ENCODE measurements at regions not wholly inside any gene's neighbourhood (a gene's known extent, or its start where the extent isn't known, plus 50 kb on each side); places are given as distances from the start of the nearest gene placed in this dataset.
"Not testable (repeated sequence)": the region's sequence is repeated elsewhere in the genome, so short reads cannot be mapped to it uniquely, and the experiment has no call there.

DNA sequence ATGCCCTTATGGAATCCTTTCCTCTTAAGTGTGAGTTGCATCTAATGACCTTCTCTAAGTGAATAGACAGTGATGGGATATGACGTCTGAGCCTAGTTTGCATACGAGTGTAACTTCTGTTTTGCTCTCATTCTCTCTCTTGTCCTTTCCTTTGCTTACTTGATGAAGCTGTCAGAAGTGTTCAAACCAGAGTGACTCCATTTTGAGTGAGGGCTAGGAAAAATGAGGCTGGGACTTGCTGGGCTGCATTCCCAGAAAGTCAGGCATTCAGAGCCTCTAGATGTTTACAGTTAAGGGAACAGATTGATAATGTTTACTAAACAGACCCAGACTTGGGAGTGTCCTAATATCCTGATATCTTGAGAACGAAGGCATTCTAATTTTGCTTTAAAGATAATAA, 311.2 kb upstream of the SOX4 start:
- DNase-seq (ENCODE audit: extremely low read depth in 1 of 2, low read depth in 1 of 2), result not testable (repeated sequence)

- DNase-seq (ENCODE audit: extremely low read depth in 1 of 2, low read depth in 1 of 2), result no peak
Observed at GRCh38 chr6:21284166-21284565, 309.4 kb upstream of the SOX4 start.

- no peak for DNase-seq (ENCODE audit: extremely low read depth in 1 of 2, low read depth in 1 of 2)
Observed at GRCh38 chr6:21284706-21285105, 308.8 kb upstream of the SOX4 start.

- no peak for DNase-seq (ENCODE audit: extremely low read depth in 1 of 2, low read depth in 1 of 2)
Observed at GRCh38 chr6:21294144-21294543, 299.4 kb upstream of the SOX4 start.

- no peak for DNase-seq (ENCODE audit: extremely low read depth in 1 of 2, low read depth in 1 of 2)
Observed at GRCh38 chr6:21295506-21296240, 297.9 kb upstream of the SOX4 start.

GRCh38 chr6:21297665-21298064, 295.9 kb upstream of the SOX4 start:
- no peak for DNase-seq (ENCODE audit: extremely low read depth in 1 of 2, low read depth in 1 of 2)

GRCh38 chr6:21299216-21299615, 294.3 kb upstream of the SOX4 start:
- no peak for DNase-seq (ENCODE audit: extremely low read depth in 1 of 2, low read depth in 1 of 2)

DNA sequence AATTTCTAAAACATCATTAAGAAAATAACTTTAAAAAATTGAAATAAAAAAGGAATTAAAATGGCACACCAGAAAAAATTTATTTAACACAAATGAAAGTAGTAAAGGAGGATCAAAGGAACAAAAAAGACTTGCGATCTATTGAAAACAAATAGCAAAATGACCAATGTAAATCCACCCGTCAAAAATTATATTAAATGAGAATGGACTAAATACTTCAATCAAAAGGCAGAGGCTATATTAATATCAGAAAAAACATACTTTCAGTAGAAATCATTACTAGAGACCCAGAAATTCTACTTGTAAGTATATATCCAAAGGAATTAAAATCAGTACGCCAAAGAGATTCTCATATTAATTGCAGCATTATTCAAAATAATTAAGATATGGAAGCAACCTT, 293.1 kb upstream of the SOX4 start:
- DNase-seq (ENCODE audit: extremely low read depth in 1 of 2, low read depth in 1 of 2), result no peak

- no peak for DNase-seq (ENCODE audit: extremely low read depth in 1 of 2, low read depth in 1 of 2)
Observed at GRCh38 chr6:21305893-21306332, 287.6 kb upstream of the SOX4 start.

GRCh38 chr6:21306546-21306945, 287.0 kb upstream of the SOX4 start:
- no peak for DNase-seq (ENCODE audit: extremely low read depth in 1 of 2, low read depth in 1 of 2)

GRCh38 chr6:21309807-21310221, 283.7 kb upstream of the SOX4 start:
- no peak for DNase-seq (ENCODE audit: extremely low read depth in 1 of 2, low read depth in 1 of 2)

DNA sequence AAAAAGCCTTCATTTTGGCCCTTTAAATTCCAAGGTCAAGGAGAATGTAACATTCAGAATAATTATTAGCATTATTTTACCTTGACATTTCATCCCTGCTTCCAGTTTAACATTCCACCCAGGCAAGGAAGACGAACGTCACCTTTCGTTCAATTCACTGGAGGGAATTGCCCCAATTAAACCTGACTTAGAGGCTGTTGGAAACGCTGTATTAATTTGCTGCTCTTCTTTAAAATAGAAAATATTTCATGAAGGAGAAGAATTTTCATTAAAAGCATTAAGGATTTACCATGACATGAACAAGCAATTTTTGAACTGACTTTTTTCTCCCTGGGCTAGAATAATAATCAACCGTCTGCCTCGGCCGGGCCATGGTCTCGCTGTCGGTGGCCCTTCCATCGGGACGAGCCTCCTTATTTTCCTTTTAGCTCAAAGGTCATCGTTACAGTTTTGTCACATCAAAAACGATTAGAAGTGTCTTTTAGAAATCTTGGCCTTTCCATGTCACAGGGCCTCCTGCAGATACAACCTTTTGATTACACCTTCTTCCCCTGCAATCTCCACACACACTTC, 282.9 kb upstream of the SOX4 start:
- DNase-seq (ENCODE audit: extremely low read depth in 1 of 2, low read depth in 1 of 2), result no peak

DNA sequence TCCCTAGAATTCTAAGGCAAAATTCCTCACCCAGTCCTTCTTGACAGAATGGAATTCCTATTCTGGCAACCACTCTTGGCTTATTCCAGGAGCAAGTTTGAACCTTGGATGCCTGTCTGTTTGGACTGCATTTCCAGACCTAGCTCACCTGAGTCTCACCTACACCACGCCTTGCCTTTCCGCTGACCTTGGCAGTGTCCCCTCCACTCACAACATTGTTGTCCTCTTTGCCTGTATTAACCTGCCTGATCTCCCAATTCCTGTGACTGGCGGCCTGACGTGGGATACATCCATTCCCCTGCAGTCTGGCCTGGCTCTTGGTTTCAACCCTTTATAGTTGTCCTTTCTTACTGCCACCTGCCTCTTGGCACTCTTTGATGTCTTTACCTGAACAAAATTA, 281.4 kb upstream of the SOX4 start:
- no peak for DNase-seq (ENCODE audit: extremely low read depth in 1 of 2, low read depth in 1 of 2)

- no peak for DNase-seq (ENCODE audit: extremely low read depth in 1 of 2, low read depth in 1 of 2)
Observed at GRCh38 chr6:21317642-21318041, 275.9 kb upstream of the SOX4 start.

- DNase-seq (ENCODE audit: extremely low read depth in 1 of 2, low read depth in 1 of 2), result no peak
Observed at GRCh38 chr6:21321076-21321475, 272.5 kb upstream of the SOX4 start.

DNA sequence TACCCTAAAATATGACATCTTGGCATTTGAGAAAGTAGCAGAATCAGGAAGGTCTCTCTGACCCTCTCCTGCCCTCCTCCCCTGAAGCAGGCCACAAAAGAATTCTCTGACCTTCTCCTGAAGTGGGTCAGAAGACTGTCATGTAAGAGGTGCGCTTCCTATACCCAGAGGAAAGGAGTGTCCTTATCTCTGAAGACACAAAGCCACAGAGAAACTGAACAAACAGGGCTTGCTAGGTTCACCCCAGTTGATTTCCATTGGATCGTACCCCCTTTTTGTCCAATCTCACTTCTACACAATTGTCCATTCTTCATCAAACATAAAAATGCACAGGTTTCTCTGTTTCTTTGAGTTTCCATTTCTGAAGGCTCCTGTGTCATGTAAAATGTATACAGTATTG, 272.0 kb upstream of the SOX4 start:
- no peak for DNase-seq (ENCODE audit: extremely low read depth in 1 of 2, low read depth in 1 of 2)

- DNase-seq (ENCODE audit: extremely low read depth in 1 of 2, low read depth in 1 of 2), result no peak
Observed at GRCh38 chr6:21323577-21323976, 270.0 kb upstream of the SOX4 start.

DNA sequence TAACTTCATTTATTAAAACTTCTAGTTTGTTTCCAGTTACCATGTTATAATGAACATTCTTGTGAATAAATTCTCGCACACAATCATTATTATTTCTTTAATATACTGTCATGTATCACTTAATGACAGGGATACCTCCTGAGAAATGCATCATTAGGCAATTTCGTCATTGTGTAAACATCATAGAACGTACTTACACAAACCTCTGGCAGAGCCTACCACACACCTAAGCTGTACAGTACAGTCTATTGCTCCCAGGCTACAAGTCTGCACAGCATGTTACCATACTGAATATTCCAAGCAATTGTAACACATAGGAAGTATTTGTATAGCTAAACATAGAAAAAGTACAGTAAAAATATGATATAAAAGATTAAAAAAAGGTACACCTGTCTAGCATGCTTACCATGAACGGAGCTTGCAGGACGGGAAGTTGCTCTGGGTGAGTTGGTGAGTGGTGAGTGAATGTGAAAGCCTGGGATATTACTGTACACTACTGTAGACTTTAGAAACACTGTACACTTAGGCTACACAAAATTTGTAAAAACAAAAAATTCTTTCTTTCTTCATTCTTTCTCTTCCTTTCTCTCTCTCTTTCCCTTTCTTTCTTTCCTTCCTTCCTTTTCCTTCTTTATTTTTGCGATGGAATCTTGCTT, 268.2 kb upstream of the SOX4 start:
- no peak for DNase-seq (ENCODE audit: extremely low read depth in 1 of 2, low read depth in 1 of 2)

- DNase-seq (ENCODE audit: extremely low read depth in 1 of 2, low read depth in 1 of 2), result no peak
Observed at GRCh38 chr6:21327326-21328112, 266.0 kb upstream of the SOX4 start.

DNA sequence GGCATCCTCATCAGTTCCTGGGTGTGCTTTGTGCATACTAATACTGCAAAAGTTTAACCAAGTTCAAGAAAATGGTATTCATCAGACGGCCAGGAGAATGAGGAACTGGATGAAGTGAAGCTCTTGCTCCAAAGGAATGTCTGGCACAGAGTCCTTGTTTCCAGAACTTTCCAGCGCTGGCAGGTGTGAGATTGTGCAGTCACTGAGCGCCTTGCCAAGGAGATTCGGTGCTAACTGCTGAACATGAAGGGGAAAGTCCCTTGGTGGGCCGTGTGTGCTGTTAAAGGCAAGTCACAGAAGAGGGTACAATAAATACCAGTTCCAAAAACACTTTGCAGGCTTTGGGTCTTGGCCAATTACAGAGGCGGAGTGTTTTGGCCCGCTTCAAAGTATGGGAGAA, 262.3 kb upstream of the SOX4 start:
- no peak for DNase-seq (ENCODE audit: extremely low read depth in 1 of 2, low read depth in 1 of 2)

- DNase-seq (ENCODE audit: extremely low read depth in 1 of 2, low read depth in 1 of 2), result no peak
Observed at GRCh38 chr6:21332077-21332476, 261.5 kb upstream of the SOX4 start.

Data from stimulated activated CD8-positive, alpha-beta memory T cell treated with anti-CD3 and anti-CD28 coated beads, Interleukin-7, amount 100 ng/mL, for 48 hours (primary cell).